ENCODE measurements at regions not wholly inside any gene's neighbourhood (a gene's known extent, or its start where the extent isn't known, plus 50 kb on each side); places are given as distances from the start of the nearest gene placed in this dataset.

DNA sequence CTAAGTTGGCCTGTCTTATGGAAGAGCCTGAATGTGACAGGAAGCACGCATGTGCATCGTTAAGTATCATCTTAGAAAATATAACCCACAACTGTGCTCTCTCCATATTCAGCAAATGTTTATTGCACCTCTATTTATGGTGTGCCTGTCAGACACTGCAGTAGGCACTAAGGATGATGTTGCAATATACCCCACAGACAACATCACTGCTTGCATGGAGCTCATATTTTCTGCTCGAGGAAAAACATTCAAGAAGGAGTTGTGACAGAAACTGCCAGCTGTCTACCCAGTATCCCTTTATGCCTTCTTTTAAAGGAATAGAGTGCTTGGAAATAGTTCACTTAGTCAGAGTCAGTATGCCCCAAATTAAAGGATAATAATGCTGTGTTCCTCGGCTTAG, 132.3 kb upstream of the RBFOX1 start:
- H3K9me1 ChIP-seq (replicated peaks; ENCODE audit: control insufficient read depth, extremely low read depth, insufficient read depth, low read length): no peaks in the 10 kb centered on the region
- ChIA-PET POLR2A (no interaction called here), CTCF (no interaction called here)
- H3K79me2 ChIP-seq (ENCODE audit: control insufficient read depth, insufficient read depth, low read length): no peaks in the 10 kb centered on the region
- dilution Hi-C loops (cut with MboI; ENCODE audit: extremely low pct_ligation_motif_present, low sequenced_read_pairs) (no loop called here), intact Hi-C loops (cut with micrococcal nuclease) (no loop called here)
- no peak for FAIRE-seq
- TF ChIP-seq POLR2AphosphoS5 (IDR thresholded peaks at IDR 0.05; ENCODE audit: insufficient read depth, low read depth, low read length): no peak
- no peak for TF ChIP-seq MYC (IDR thresholded peaks at IDR 0.05; ENCODE audit: low read depth, low read length)
- peaks cover 5% of the 10 kb centered on the region for H3K9me3 ChIP-seq (replicated peaks; ENCODE audit: control insufficient read depth, insufficient read depth, low read length)
- H2AFZ ChIP-seq (ENCODE audit: low read depth, low read length): no peak overlapping the region
- H3K36me3 ChIP-seq (ENCODE audit: control insufficient read depth in 2 of 2, extremely low read depth in 1 of 2, insufficient read depth in 2 of 2, low read length in 2 of 2): no peaks in the 10 kb centered on the region
- no peak for DNase-seq (ENCODE audit: low read depth, low spot score)
- no peaks in the 10 kb centered on the region for H3K4me1 ChIP-seq (ENCODE audit: control insufficient read depth, extremely low read depth, insufficient read depth, low read length)
- no peak overlapping the region for H3K9ac ChIP-seq (replicated peaks; ENCODE audit: extremely low read depth, insufficient read depth, low read length)
- no peak overlapping the region for H3K4me3 ChIP-seq (replicated peaks in 1 of 3; ENCODE audit: insufficient read depth in 1 of 3, low read depth in 1 of 3, low read length in 3 of 3)
- BruUV-seq (replicated peaks): no TSS peak
- H3K27me3 ChIP-seq (ENCODE audit: control insufficient read depth in 2 of 2, insufficient read depth in 2 of 2, low read length in 2 of 2): no peaks in the 10 kb centered on the region
- no peak overlapping the region for H3K4me2 ChIP-seq (ENCODE audit: insufficient read depth, low read length)
- no peaks in the 10 kb centered on the region for H4K20me1 ChIP-seq (replicated peaks; ENCODE audit: control insufficient read depth, extremely low read depth, insufficient read depth, low read length)
- H3K27ac ChIP-seq (ENCODE audit: insufficient read depth, low read depth, low read length): no peak overlapping the region

DNA sequence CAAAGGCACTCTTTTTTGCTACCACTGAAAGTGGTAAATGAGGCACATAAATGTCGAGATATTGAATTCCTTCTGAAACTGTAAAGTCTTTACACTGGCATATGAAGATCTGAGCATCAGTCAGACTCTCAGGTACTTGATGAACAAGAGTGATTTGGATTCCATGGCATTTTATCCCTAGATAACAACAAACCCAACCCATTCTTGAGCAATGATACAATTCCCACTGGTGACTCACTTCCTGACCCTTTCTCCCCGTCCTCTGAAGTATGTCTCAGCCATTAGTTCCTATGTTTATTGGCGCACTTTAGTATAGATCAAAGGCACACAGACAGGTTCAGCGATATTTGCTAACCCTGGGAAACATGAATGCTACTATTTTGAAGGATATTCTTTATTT, 147.0 kb upstream of the RBFOX1 start:
- ChIA-PET CTCF (no interaction called here), POLR2A (no interaction called here)
- Histone ChIP-seq H3K9ac (replicated peaks; ENCODE audit: extremely low read depth, insufficient read depth, low read length) (no peak overlapping the region), H3K79me2 (ENCODE audit: control insufficient read depth, insufficient read depth, low read length) (no peaks in the 10 kb centered on the region), H4K20me1 (replicated peaks; ENCODE audit: control insufficient read depth, extremely low read depth, insufficient read depth, low read length) (no peaks in the 10 kb centered on the region), H3K4me3 (replicated peaks in 1 of 3; ENCODE audit: insufficient read depth in 1 of 3, low read depth in 1 of 3, low read length in 3 of 3) (no peak overlapping the region), H3K9me1 (replicated peaks; ENCODE audit: control insufficient read depth, extremely low read depth, insufficient read depth, low read length) (no peaks in the 10 kb centered on the region), H3K4me1 (ENCODE audit: control insufficient read depth, extremely low read depth, insufficient read depth, low read length) (no peaks in the 10 kb centered on the region), H3K9me3 (replicated peaks; ENCODE audit: control insufficient read depth, insufficient read depth, low read length) (peaks cover 12% of the 10 kb centered on the region), H2AFZ (ENCODE audit: low read depth, low read length) (no peak overlapping the region), H3K27ac (ENCODE audit: insufficient read depth, low read depth, low read length) (no peak overlapping the region), H3K4me2 (ENCODE audit: insufficient read depth, low read length) (no peak overlapping the region), H3K27me3 (ENCODE audit: control insufficient read depth in 2 of 2, insufficient read depth in 2 of 2, low read length in 2 of 2) (no peaks in the 10 kb centered on the region), H3K36me3 (ENCODE audit: control insufficient read depth in 2 of 2, extremely low read depth in 1 of 2, insufficient read depth in 2 of 2, low read length in 2 of 2) (no peaks in the 10 kb centered on the region)
- dilution Hi-C loops (cut with MboI; ENCODE audit: extremely low pct_ligation_motif_present, low sequenced_read_pairs) (no loop called here), intact Hi-C loops (cut with micrococcal nuclease) (no loop called here)
- no peak for DNase-seq (ENCODE audit: low read depth, low spot score)
- no peak for TF ChIP-seq GATA2 (IDR thresholded peaks at IDR 0.05; ENCODE audit: insufficient read depth, insufficient read length, low read depth, low read length)
- no peak for FAIRE-seq
- BruUV-seq (replicated peaks): no TSS peak
